RWPE2 (cell line): ENCODE measurements at regions not wholly inside any gene's neighbourhood (a gene's known extent, or its start where the extent isn't known, plus 50 kb on each side); places are given as distances from the start of the nearest gene placed in this dataset.

ENCODE experiments used
- ATAC-seq: fragments of 200-7000 bp; cut with Tn5 transposase; 3 replicates; pipeline ENCODE4 v1.9.1; 2021; ENCODE audit warnings: low read depth
- DNase-seq: peaks from one replicate; pipeline ENCODE4 v3.0.0-alpha.2; 2020; ENCODE audit warnings: low spot score
- H3K27ac ChIP-seq: fragments of 450-650 bp; 2 replicates; pipeline ENCODE4 v1.5.1; 2017; ENCODE audit warnings: mild to moderate bottlenecking; ENCODE audit not compliant: poor library complexity, severe bottlenecking
- H3K27me3 ChIP-seq: fragments of 250-450 bp; sonication (Bioruptor Pico); 2 replicates; pipeline ENCODE4 v1.5.1; 2021; ENCODE audit warnings: mild to moderate bottlenecking, moderate library complexity; ENCODE audit not compliant: insufficient read depth, poor library complexity, severe bottlenecking
- H3K36me3 ChIP-seq: fragments of 250-450 bp; sonication (Bioruptor Pico); 2 replicates; pipeline ENCODE4 v1.5.1; 2020; ENCODE audit warnings: low read depth, mild to moderate bottlenecking, moderate library complexity
- H3K4me1 ChIP-seq: fragments of 250-450 bp; sonication (Bioruptor Pico); 2 replicates; pipeline ENCODE4 v1.5.1; 2021; ENCODE audit warnings: mild to moderate bottlenecking, moderate library complexity; ENCODE audit not compliant: insufficient read depth, poor library complexity, severe bottlenecking
- H3K4me3 ChIP-seq: fragments of 250-450 bp; sonication (Bioruptor Pico); 2 replicates; pipeline ENCODE4 v1.5.1; 2021; ENCODE audit warnings: mild to moderate bottlenecking, moderate library complexity; ENCODE audit not compliant: severe bottlenecking
- H3K9me3 ChIP-seq: fragments of 250-450 bp; sonication (Bioruptor Pico); 2 replicates; pipeline ENCODE4 v1.5.1; 2021; ENCODE audit warnings: mild to moderate bottlenecking, moderate library complexity; ENCODE audit not compliant: severe bottlenecking
- CTCF ChIP-seq: fragments of 450-650 bp; IDR thresholded peaks from one replicate; pipeline ENCODE4 v1.5.1; 2017; ENCODE audit warnings: mild to moderate bottlenecking, moderate library complexity; ENCODE audit not compliant: poor library complexity, severe bottlenecking

GRCh38 chr6:166771701-166772100, 144.7 kb upstream of the RPS6KA2 start:
- TF ChIP-seq CTCF = no peak
- H3K9me3 ChIP-seq = no peaks in the 10 kb centered on the region
- no peak overlapping the region for H3K27ac ChIP-seq
- H3K4me3 ChIP-seq = no peak overlapping the region
- no peak for DNase-seq
- no peak for ATAC-seq
- H3K27me3 ChIP-seq = no peaks in the 10 kb centered on the region
- H3K4me1 ChIP-seq = no peaks in the 10 kb centered on the region
- H3K36me3 ChIP-seq = no peaks in the 10 kb centered on the region

- no peak for TF ChIP-seq CTCF
- H3K9me3 ChIP-seq = no peaks in the 10 kb centered on the region
- no peak overlapping the region for H3K27ac ChIP-seq
- H3K4me1 ChIP-seq = no peaks in the 10 kb centered on the region
- no peaks in the 10 kb centered on the region for H3K27me3 ChIP-seq
- no peak for DNase-seq
- H3K36me3 ChIP-seq = no peaks in the 10 kb centered on the region
- no peak overlapping the region for H3K4me3 ChIP-seq
- ATAC-seq = no peak
Measured at GRCh38 chr6:166770216-166771116, 143.4 kb upstream of the RPS6KA2 start.

- no peaks in the 10 kb centered on the region for H3K9me3 ChIP-seq
- no peaks in the 10 kb centered on the region for H3K4me1 ChIP-seq
- no peak for DNase-seq
- no peaks in the 10 kb centered on the region for H3K36me3 ChIP-seq
- no peak for TF ChIP-seq CTCF
- H3K27me3 ChIP-seq = no peaks in the 10 kb centered on the region
- no peak overlapping the region for H3K4me3 ChIP-seq
- no peak for ATAC-seq
- no peak overlapping the region for H3K27ac ChIP-seq
Measured at GRCh38 chr6:166769648-166770047, 142.6 kb upstream of the RPS6KA2 start.

GRCh38 chr6:166768761-166769160, 141.7 kb upstream of the RPS6KA2 start:
- no peaks in the 10 kb centered on the region for H3K27me3 ChIP-seq
- no peaks in the 10 kb centered on the region for H3K4me1 ChIP-seq
- DNase-seq (no peak), ATAC-seq (no peak)
- no peak overlapping the region for H3K4me3 ChIP-seq
- H3K36me3 ChIP-seq = no peaks in the 10 kb centered on the region
- H3K9me3 ChIP-seq = no peaks in the 10 kb centered on the region
- TF ChIP-seq CTCF = no peak
- H3K27ac ChIP-seq = no peak overlapping the region

GRCh38 chr6:166767230-166767629, 140.2 kb upstream of the RPS6KA2 start:
- TF ChIP-seq CTCF = no peak
- ATAC-seq = no peak
- no peaks in the 10 kb centered on the region for H3K9me3 ChIP-seq
- no peaks in the 10 kb centered on the region for H3K4me1 ChIP-seq
- H3K36me3 ChIP-seq = no peaks in the 10 kb centered on the region
- H3K27ac ChIP-seq = no peak overlapping the region
- DNase-seq = no peak
- no peaks in the 10 kb centered on the region for H3K27me3 ChIP-seq
- no peak overlapping the region for H3K4me3 ChIP-seq
